ENCODE measurements at regions not wholly inside any gene's neighbourhood (a gene's known extent, or its start where the extent isn't known, plus 50 kb on each side); places are given as distances from the start of the nearest gene placed in this dataset.

DNA sequence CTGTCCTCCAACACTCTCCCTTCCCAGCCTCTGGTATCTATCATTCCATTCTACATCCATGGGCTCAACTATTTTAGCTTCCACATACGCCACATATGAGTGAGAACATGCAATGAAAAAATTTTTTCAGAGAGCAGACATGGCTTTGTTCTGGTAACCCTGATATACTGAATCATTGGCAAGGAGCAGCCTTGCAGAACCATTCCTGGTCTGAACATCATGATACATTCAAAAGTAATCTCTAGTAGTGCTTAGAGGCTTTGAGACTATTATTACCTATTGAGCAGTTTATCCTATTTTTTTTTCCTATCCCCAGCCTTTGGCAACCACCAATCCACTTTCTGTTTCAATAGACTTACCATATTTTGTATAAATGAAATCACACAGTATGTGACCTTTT, 393.1 kb upstream of the KCNH7 start:
- no peak overlapping the region for H3K27ac Mint-ChIP-seq
- no peaks in the 10 kb centered on the region for H3K36me3 Mint-ChIP-seq (ENCODE audit: low read depth)
- no peaks in the 10 kb centered on the region for H3K9me3 Mint-ChIP-seq
- no peaks in the 10 kb centered on the region for H3K27me3 Mint-ChIP-seq (ENCODE audit: low read depth)
- no peaks in the 10 kb centered on the region for H3K4me1 Mint-ChIP-seq (ENCODE audit: low read depth)
- intact Hi-C loops (cut with micrococcal nuclease), result no loop called here
- H3K4me3 Mint-ChIP-seq (ENCODE audit: low read depth), result no peak overlapping the region
- DNase-seq (ENCODE audit: low spot score), result no peak

DNA sequence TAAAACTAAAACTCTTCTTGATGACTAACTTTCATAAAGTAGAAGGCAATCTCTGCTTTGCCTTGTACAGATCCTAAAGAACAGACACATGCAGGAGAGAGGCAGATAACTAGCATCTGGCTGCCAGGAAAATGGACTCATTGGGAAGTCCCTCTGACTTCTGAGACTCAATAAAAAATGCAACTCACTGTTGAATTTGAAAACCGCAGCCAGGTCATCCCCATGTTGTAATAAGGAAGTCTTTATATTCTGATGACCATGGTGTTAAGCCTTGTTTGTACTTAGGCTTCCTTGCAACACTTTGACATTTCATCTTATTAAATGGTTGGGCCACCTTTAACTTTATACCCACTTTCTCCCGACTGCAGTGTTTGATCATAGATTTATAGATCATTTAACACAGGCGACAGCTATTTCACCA, 375.1 kb upstream of the KCNH7 start:
- DNase-seq (ENCODE audit: low spot score), result no peak
- no peaks in the 10 kb centered on the region for H3K4me1 Mint-ChIP-seq (ENCODE audit: low read depth)
- H3K27ac Mint-ChIP-seq, result no peak overlapping the region
- no peaks in the 10 kb centered on the region for H3K36me3 Mint-ChIP-seq (ENCODE audit: low read depth)
- no peaks in the 10 kb centered on the region for H3K27me3 Mint-ChIP-seq (ENCODE audit: low read depth)
- no peaks in the 10 kb centered on the region for H3K9me3 Mint-ChIP-seq
- H3K4me3 Mint-ChIP-seq (ENCODE audit: low read depth), result no peak overlapping the region
- intact Hi-C loops (cut with micrococcal nuclease), result no loop called here

DNA sequence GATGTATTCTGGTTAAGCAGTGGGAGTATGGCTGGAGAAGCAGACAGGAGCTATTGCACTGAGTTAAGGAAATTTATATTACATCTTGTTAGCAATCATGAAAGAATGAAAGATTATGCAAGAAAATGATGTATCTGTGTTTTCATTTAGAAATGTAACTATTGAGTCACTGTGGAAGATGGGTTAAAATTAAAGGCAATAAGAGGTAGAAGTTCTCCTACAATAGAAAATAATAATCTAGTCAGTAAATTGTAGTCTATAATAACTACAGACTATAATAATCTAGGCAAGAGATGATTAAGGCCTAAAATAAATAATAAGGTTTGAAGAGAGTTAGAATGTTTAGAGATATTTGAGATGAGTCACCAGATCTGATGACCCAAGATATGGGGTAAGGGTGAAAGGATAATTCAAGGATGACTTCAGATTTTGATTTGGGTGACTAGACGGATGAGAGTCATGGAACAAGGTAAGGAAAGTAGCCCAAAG, 371.9 kb upstream of the KCNH7 start:
- H3K27me3 Mint-ChIP-seq (ENCODE audit: low read depth), result no peaks in the 10 kb centered on the region
- H3K4me3 Mint-ChIP-seq (ENCODE audit: low read depth), result no peak overlapping the region
- no peaks in the 10 kb centered on the region for H3K9me3 Mint-ChIP-seq
- H3K36me3 Mint-ChIP-seq (ENCODE audit: low read depth), result no peaks in the 10 kb centered on the region
- intact Hi-C loops (cut with micrococcal nuclease), result no loop called here
- H3K27ac Mint-ChIP-seq, result no peak overlapping the region
- no peak for DNase-seq (ENCODE audit: low spot score)
- no peaks in the 10 kb centered on the region for H3K4me1 Mint-ChIP-seq (ENCODE audit: low read depth)

DNA sequence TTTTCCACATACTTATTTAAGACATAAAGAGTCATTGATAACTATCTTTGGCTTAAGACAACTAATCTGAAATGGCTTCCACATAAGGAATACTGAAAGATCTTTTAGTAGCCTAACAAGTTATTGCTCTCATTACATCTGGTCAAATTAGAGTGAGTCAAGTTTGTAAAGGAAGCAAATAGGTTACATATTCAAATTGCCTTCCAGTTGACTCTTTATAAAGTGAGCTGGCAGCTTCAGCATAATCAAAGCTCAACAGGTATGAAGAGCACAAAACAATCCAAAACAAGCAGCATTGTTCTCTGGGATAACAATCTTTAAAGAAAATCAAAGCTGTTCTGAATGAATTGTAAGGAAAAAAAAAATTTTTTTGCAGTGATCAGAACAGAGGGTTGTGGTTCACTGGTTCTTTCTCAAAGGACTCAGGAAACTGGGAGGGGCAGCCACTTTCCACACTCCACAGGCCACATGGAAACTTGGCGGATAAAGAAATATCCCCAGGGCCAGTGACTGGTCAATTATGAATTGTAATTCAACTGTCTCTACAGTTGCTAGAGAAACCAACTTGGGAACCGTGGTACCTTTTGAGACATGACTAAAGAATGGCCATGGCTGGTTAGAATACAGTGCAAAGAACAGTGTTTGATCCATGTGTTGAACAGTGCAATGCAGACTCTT, 369.3 kb upstream of the KCNH7 start:
- H3K9me3 Mint-ChIP-seq, result no peaks in the 10 kb centered on the region
- intact Hi-C loops (cut with micrococcal nuclease), result no loop called here
- H3K4me1 Mint-ChIP-seq (ENCODE audit: low read depth), result no peaks in the 10 kb centered on the region
- DNase-seq (ENCODE audit: low spot score), result no peak
- no peak overlapping the region for H3K4me3 Mint-ChIP-seq (ENCODE audit: low read depth)
- H3K36me3 Mint-ChIP-seq (ENCODE audit: low read depth), result no peaks in the 10 kb centered on the region
- H3K27ac Mint-ChIP-seq, result no peak overlapping the region
- H3K27me3 Mint-ChIP-seq (ENCODE audit: low read depth), result no peaks in the 10 kb centered on the region

DNA sequence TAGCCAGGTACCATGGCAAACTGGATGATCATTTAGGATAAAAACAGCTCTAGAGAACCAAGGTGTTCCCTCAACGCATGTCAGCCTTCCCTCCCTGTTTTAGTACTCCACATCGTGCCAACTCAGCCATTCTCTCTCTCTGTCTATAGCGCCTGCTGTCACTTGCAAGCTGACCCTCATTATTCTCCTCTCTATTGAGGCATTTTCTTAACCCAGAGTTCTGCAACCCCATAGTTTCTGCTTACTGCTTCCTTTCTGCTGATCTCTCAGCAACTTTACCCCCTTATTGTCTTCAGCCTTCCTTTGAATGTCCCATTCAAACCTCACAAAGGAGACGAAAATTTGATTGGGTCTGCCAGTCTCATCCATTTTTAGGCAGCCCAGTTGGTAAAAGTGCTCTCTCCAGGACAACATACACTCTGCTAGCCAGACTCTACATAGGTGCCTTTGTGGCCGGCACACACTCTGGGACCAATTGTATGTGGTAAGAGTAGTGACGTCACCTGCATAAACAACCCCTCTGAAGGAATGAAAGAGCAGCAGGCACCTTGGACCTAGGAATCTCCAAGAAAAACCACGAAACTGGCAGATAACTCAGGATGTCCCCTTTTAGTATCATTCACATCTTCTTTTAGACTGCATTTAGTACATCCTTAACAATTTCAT, 367.2 kb upstream of the KCNH7 start:
- no peak overlapping the region for H3K27ac Mint-ChIP-seq
- intact Hi-C loops (cut with micrococcal nuclease), result no loop called here
- H3K4me1 Mint-ChIP-seq (ENCODE audit: low read depth), result no peaks in the 10 kb centered on the region
- no peak for DNase-seq (ENCODE audit: low spot score)
- H3K36me3 Mint-ChIP-seq (ENCODE audit: low read depth), result no peaks in the 10 kb centered on the region
- no peaks in the 10 kb centered on the region for H3K9me3 Mint-ChIP-seq
- no peaks in the 10 kb centered on the region for H3K27me3 Mint-ChIP-seq (ENCODE audit: low read depth)
- H3K4me3 Mint-ChIP-seq (ENCODE audit: low read depth), result no peak overlapping the region

DNA sequence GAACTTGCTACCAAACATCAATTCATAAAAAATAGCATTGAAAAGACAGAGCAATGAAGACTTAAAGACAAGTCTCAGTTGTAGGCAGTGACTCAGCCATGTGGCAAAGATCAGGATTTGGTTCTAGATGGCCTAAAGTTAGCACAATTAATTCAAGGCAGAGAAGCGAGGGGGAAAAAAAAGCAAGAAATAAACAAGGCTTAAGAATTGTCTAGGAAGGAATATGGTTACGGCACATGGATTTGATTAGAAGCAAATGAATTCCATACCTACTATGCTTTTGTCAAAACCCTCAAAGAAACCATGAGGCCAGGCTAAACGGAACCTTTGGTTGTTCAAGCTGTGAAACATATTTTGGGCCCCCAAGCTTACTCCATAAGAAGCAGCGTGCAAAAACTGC, 362.2 kb upstream of the KCNH7 start:
- Mint-ChIP-seq H3K36me3 (ENCODE audit: low read depth) (no peaks in the 10 kb centered on the region), H3K4me3 (ENCODE audit: low read depth) (no peak overlapping the region), H3K9me3 (no peaks in the 10 kb centered on the region), H3K27ac (no peak overlapping the region), H3K4me1 (ENCODE audit: low read depth) (no peaks in the 10 kb centered on the region), H3K27me3 (ENCODE audit: low read depth) (no peaks in the 10 kb centered on the region)
- intact Hi-C loops (cut with micrococcal nuclease), result no loop called here
- DNase-seq (ENCODE audit: low spot score), result no peak

DNA sequence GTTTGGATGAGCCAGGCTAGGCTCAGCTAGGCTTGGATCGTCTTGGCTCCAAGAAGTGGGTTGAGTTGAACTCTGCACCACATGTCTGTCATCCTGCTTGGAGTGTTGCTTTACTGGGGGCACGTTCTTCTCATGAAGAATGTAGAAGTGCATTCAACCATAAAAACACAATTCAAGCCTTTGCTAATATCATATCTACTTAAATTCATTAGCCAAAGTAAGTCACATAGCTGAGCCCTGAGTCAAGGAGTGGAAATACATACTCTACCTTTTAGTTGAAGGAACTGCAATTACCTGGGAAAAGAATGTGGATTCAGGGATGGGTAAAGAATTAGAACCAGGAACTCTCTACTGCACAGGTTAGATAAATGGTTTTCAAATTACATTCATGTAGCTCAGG, 360.4 kb upstream of the KCNH7 start:
- DNase-seq (ENCODE audit: low spot score), result no peak
- no peak overlapping the region for H3K27ac Mint-ChIP-seq
- intact Hi-C loops (cut with micrococcal nuclease), result no loop called here
- no peaks in the 10 kb centered on the region for H3K27me3 Mint-ChIP-seq (ENCODE audit: low read depth)
- no peaks in the 10 kb centered on the region for H3K36me3 Mint-ChIP-seq (ENCODE audit: low read depth)
- H3K4me3 Mint-ChIP-seq (ENCODE audit: low read depth), result no peak overlapping the region
- no peaks in the 10 kb centered on the region for H3K9me3 Mint-ChIP-seq
- H3K4me1 Mint-ChIP-seq (ENCODE audit: low read depth), result no peaks in the 10 kb centered on the region

- Mint-ChIP-seq H3K4me3 (ENCODE audit: low read depth) (no peak overlapping the region), H3K27ac (no peak overlapping the region), H3K4me1 (ENCODE audit: low read depth) (no peaks in the 10 kb centered on the region), H3K9me3 (no peaks in the 10 kb centered on the region), H3K36me3 (ENCODE audit: low read depth) (no peaks in the 10 kb centered on the region), H3K27me3 (ENCODE audit: low read depth) (no peaks in the 10 kb centered on the region)
- DNase-seq (ENCODE audit: low spot score), result no peak
- intact Hi-C loops (cut with micrococcal nuclease), result no loop called here
Measured at GRCh38 chr2:163198007-163198406, 359.4 kb upstream of the KCNH7 start.

DNA sequence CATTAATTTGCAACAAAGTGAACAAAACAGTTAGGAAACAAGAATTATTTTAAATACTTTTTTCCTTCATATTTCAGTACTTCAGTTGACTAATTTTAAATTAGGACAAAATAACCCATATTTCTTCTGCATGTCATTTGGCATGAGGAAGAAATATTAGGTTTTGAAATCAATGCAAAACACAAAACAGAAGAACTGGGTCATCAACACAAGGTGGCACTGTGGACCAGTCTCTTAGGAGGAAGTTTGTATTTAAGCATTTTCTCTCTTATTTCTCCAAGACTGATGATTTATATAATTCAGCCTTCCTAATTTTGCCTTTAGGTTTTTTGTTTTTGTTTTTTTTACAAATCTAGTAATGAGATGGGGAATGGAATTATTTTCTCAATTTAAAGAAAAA, 352.8 kb upstream of the KCNH7 start:
- Mint-ChIP-seq H3K27me3 (ENCODE audit: low read depth) (no peaks in the 10 kb centered on the region), H3K9me3 (no peaks in the 10 kb centered on the region), H3K27ac (no peak overlapping the region), H3K36me3 (ENCODE audit: low read depth) (no peaks in the 10 kb centered on the region), H3K4me3 (ENCODE audit: low read depth) (no peak overlapping the region), H3K4me1 (ENCODE audit: low read depth) (no peaks in the 10 kb centered on the region)
- intact Hi-C loops (cut with micrococcal nuclease), result no loop called here
- DNase-seq (ENCODE audit: low spot score), result no peak

DNA sequence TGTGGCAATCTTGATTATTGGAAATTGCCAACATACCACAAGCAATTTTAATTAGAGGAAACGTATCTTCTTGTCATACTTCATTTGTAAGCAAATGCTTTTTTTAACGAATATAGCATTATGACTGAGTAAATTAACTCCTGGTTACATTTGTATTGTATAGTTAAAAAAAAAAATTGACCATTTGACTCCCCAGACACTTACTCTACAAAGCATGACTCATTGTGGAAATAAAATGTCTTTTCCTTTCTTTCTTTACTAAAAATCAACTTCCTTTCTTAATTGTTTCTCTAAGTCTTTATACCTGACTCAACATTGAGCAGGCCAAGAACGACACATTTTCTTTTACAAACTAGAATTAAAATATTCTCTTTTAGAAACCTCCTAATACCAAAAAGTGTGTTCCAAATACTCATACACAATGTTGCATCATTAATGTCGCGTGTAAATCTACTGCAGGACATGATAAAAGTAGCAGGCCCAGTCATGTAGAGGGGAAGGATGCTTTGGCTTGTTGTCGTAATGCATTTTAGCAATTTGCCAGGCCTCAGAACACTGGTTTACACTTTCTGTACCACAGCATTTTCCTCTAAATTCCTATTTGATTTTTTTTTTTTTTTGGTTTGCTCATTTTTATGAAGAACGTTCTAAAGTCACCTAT, 349.6 kb upstream of the KCNH7 start:
- no peaks in the 10 kb centered on the region for H3K4me1 Mint-ChIP-seq (ENCODE audit: low read depth)
- no peaks in the 10 kb centered on the region for H3K36me3 Mint-ChIP-seq (ENCODE audit: low read depth)
- H3K27ac Mint-ChIP-seq, result no peak overlapping the region
- intact Hi-C loops (cut with micrococcal nuclease), result loop anchor here (2.0 kb wide), 1 partner anchor 53 kb away; no protein-coding TSS in a partner anchor
- H3K27me3 Mint-ChIP-seq (ENCODE audit: low read depth), result no peaks in the 10 kb centered on the region
- no peak for DNase-seq (ENCODE audit: low spot score)
- no peaks in the 10 kb centered on the region for H3K9me3 Mint-ChIP-seq
- no peak overlapping the region for H3K4me3 Mint-ChIP-seq (ENCODE audit: low read depth)

- no peaks in the 10 kb centered on the region for H3K9me3 Mint-ChIP-seq
- H3K27ac Mint-ChIP-seq, result no peak overlapping the region
- intact Hi-C loops (cut with micrococcal nuclease), result no loop called here
- H3K36me3 Mint-ChIP-seq (ENCODE audit: low read depth), result no peaks in the 10 kb centered on the region
- no peak overlapping the region for H3K4me3 Mint-ChIP-seq (ENCODE audit: low read depth)
- no peak for DNase-seq (ENCODE audit: low spot score)
- H3K27me3 Mint-ChIP-seq (ENCODE audit: low read depth), result no peaks in the 10 kb centered on the region
- H3K4me1 Mint-ChIP-seq (ENCODE audit: low read depth), result no peaks in the 10 kb centered on the region
Measured at GRCh38 chr2:163187119-163187518, 348.6 kb upstream of the KCNH7 start.

- intact Hi-C loops (cut with micrococcal nuclease), result no loop called here
- Mint-ChIP-seq H3K27me3 (ENCODE audit: low read depth) (no peaks in the 10 kb centered on the region), H3K4me3 (ENCODE audit: low read depth) (no peak overlapping the region), H3K27ac (no peak overlapping the region), H3K4me1 (ENCODE audit: low read depth) (no peaks in the 10 kb centered on the region), H3K36me3 (ENCODE audit: low read depth) (no peaks in the 10 kb centered on the region), H3K9me3 (no peaks in the 10 kb centered on the region)
- no peak for DNase-seq (ENCODE audit: low spot score)
Measured at GRCh38 chr2:163185160-163185559, 346.6 kb upstream of the KCNH7 start.

DNA sequence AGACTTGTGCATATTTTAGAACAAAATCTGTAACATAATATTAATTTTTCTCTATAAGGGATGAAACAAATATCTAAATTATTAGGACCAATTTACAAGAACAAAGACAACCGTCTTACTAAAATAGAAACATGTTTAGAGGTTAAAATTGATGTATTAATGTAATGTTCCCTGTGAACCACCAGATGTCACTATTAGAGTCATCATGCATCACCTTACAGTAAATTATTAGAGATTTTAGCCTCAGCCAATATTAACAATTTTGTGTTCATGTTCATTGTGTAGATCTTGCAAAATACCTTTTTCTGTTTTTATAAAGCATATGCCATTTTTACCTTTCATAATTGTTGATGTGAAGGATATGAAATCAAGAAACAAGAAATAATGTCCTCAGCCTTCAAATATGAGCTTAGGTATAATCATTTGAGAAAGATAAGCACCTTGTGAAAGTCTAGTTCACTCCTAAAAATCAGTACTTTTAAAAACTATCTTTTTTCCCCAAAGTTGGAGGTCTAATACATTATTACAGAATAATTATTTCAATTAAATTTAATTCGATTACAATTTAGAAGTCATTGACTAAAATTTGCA, 344.3 kb upstream of the KCNH7 start:
- no peak overlapping the region for H3K4me3 Mint-ChIP-seq (ENCODE audit: low read depth)
- H3K9me3 Mint-ChIP-seq, result no peaks in the 10 kb centered on the region
- no peaks in the 10 kb centered on the region for H3K27me3 Mint-ChIP-seq (ENCODE audit: low read depth)
- intact Hi-C loops (cut with micrococcal nuclease), result no loop called here
- no peaks in the 10 kb centered on the region for H3K36me3 Mint-ChIP-seq (ENCODE audit: low read depth)
- no peaks in the 10 kb centered on the region for H3K4me1 Mint-ChIP-seq (ENCODE audit: low read depth)
- H3K27ac Mint-ChIP-seq, result no peak overlapping the region
- no peak for DNase-seq (ENCODE audit: low spot score)

Data from activated T-helper 2 cell treated with anti-CD3 and anti-CD28 coated beads, Interferon-gamma antibody, Interleukin-2, Interleukin-4, amounts not matched to agents 10 μg/mL and 5 μg/mL and 100 μg/mL, durations not matched to agents 14 hours and 24 hours and 36 hours (primary cell).